GM12892 (cell line): ENCODE measurements at regions not wholly inside any gene's neighbourhood (a gene's known extent, or its start where the extent isn't known, plus 50 kb on each side); places are given as distances from the start of the nearest gene placed in this dataset.

Experiments used
- POLR2A ChIP-seq: IDR thresholded peaks from 2 replicates; pipeline ENCODE4 v1.6.1; 2011; ENCODE audit warnings: low read depth, low read length, control low read depth
- POLR2AphosphoS5 ChIP-seq: IDR thresholded peaks from 2 replicates; pipeline ENCODE4 v1.6.1; 2011; ENCODE audit warnings: low read depth, low read length, control low read depth

DNA sequence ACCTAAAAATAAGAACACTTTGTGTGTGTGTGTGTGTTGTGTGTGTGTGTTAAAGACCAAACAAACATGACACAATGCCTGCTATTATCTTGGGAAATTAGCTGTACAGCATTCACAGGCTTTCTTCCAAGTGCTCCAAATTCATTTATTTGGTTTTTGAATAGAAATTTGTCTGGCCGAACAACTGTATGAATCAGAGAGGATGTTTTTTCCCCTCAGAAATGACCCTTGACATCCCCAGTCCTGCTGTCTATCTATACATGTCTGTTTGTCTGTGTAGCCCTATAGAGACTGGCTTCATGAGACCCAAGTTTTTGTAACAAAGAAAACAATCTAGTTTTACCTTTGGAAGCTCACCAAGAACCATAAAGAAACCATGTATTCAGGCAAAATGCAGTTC is 549.8 kb downstream of the NSUN3 start:
- TF ChIP-seq POLR2AphosphoS5 (no peak), POLR2A (no peak)
